NCI-H187 (cell line): ENCODE measurements at regions not wholly inside any gene's neighbourhood (a gene's known extent, or its start where the extent isn't known, plus 50 kb on each side); places are given as distances from the start of the nearest gene placed in this dataset.

Experiments
- DNase-seq, 2 experiments: peaks; one replicate each; lab custom pipeline; 2025; lab: John Stamatoyannopoulos, UW

DNA sequence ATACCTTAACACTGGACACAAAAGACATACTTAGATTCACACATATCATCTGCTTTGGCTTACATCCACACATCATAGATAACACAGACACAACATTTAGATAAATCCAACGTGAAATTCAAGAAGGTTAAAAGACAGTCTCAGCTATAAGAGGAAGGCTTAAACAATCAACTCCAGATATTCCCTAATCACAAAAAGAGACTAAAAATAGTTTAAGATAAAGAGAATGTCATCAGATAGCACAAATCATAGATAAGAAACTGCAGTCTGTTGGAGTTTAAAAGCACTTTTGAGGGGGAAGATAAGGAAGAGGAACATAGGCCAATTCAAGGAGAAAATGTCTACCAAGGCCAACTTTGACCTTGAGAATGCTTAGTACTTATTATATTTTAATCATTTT lies 504.8 kb downstream of the JRKL start:
- DNase-seq, result no peak

DNA sequence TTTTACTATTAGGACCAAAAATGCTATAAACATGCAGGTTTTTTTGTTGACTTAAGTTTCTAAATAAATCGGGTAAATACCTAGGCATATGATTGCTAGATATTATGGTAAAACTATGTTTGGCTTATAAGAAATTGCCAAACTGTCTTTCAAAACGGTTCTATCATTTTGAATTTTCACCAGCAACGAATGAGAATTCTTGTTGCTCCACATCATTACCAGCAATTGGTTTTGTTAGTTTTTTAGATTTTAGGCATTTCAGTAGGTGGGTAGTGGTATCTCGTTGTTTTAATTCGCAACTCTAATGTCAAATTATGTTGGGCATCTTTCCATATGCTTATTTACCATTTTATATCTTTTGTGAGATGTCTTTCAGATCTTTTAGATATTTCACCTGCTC lies 510.2 kb downstream of the JRKL start:
- no peak for DNase-seq

DNA sequence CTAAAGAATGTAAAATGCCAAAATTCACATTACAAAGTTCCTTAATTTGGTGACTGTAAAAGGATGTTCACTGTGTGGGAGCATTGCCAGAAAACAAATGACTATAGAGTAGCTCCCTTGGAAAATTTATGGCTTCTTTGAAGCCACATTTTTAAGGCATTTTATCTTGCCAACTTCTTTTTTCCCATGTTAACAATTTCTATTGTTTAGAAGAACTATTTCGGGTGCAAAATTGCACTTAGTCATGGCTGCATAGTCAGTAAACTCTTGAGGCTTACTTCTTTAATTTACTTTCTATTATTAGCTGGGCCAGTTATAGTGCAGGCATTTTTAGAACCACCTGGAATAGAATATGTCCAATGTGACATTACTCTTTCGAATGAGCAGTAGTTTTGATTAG lies 515.3 kb downstream of the JRKL start:
- DNase-seq, result no peak

DNA sequence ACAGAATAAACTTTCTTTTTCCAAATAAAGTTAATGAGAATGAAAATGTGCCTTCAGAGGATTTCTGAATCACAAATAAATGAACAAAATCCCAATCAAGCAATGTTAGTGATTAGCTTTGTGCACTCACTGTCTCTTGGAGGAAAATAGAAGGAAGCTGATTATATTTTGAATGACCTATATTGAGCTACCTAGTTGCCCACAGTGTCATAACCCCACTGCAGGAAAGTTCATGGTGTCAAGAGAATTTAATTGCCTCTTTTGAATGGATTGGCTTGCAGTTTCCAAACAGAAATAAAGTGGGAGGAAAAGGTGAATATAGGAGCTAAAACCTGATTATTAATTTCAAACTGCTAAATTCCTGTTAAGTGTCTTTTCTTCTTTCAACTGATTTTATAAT lies 515.9 kb downstream of the JRKL start:
- no peak for DNase-seq

DNA sequence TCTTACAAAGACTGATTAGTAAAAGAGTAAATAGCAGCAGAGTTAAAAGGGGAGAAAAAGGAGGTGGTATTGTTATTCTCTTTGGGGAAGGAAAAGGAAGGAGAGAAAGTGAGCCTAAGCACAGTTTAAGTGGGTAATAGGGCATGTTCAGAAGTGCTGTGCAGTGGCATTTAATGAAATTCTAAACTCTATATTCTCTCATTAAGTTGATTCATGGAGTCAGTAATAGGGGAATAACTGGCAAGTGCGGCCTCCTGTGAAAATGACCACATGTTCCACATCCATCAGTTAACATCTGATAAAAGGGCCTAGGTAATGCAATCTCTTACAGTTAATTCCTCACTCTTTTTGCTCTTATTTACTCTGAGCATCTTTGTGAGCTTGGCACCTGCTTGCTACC lies 516.7 kb downstream of the JRKL start:
- DNase-seq, result no peak

GRCh38 chr11:96925862-96926261 lies 536.0 kb downstream of the JRKL start:
- DNase-seq, result no peak

DNA sequence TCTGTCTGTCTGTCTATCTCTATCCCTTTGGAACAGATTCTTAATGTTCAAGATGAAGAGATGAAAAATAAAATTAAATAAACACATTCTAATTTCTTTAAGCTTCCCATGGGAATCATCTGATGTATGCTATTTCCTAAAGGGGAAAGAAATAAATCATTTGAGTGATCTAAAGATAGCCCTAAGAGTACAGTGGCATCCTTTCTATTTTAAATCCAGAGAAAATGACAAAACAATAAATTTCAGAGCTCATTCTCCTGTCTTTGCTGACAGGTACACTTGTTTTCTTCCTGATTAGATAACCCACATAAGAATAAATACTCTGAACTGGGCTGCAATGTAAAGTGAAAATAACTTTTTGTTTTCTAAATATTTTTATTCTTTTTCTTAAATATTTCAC lies 550.4 kb downstream of the JRKL start:
- no peak for DNase-seq

DNA sequence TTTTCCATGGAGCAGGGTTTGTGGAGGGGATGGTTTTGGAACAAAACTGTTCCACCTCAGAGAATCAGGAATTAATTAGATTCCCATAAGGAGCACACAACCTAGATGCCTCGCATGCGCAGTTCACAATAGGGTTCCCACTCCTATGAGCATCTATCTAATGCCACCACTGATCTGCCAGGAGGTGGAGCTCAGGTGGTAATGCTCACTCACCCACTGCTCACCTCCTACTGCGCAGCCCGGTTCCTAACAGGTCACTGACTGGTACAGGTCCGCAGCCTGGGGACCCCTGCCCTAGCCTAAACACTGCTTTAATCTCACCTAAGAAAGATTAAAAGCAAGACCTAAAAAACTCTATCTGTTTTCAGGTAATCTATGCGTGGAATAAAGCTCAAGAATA lies 553.0 kb downstream of the JRKL start:
- no peak for DNase-seq

DNA sequence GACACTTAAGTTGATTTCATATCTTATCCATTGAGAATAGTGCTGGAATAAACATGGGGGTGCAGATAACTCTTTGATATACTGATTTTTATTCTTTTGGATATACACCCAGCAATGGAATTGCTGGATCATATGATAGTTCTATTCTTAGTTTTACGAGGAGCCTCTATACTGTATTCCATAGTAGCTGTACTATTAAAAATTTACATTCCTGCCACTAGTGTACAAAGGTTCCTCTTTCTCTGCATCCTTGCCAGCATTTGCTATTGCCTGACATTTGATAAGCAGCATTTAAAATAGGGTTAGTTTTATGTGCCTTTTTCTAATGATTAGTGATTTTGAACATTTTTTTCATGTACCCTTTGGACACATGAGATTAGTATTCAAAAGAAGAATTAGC lies 554.2 kb downstream of the JRKL start:
- no peak for DNase-seq

DNA sequence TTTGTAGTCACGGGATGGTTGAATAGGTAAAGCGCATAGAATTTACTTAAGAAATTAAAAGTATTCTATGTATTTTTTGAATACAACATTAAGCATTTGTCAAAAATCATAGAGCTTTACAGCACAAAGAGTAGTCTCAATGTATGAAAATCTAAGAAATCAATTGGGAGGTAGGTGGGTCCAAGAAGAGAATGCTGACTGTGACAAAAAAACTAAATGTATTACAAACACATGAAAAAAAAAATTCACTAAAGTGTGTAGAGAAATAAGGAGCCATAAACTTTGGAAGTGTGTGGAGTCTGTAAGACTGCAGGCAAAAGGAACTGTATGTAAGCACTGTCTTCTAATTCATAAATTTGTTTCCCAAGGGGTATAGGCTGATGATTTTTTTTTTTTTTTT lies 558.3 kb downstream of the JRKL start:
- no peak for DNase-seq

- DNase-seq, result no peak
These were observed 559.7 kb downstream of the JRKL start for GRCh38 chr11:96949464-96949863.

GRCh38 chr11:96954587-96955242 lies 564.9 kb downstream of the JRKL start:
- no peak for DNase-seq

GRCh38 chr11:96960476-96960875 lies 570.7 kb downstream of the JRKL start:
- no peak for DNase-seq

- DNase-seq, result no peak
These were observed 571.1 kb downstream of the JRKL start for GRCh38 chr11:96960926-96961325.

DNA sequence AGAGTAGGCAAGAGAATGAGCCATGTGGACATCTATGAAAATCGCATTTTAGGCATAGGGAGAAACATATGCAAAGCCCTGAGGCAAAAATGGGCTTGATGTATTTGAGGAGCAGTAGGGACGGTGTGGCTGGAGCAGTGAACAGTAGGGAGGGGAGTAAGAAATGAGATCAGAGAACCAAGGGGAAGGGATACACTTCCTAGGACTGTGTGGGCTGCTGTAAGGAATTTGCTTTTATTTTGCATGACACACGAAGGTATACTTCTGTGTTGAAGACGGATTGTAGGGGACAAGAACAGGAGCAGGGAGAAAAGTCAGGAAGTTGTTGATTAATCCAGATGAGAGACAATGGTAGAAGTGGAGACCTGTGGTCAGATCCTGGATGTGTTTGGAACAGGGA lies 572.1 kb downstream of the JRKL start:
- DNase-seq, result no peak

DNA sequence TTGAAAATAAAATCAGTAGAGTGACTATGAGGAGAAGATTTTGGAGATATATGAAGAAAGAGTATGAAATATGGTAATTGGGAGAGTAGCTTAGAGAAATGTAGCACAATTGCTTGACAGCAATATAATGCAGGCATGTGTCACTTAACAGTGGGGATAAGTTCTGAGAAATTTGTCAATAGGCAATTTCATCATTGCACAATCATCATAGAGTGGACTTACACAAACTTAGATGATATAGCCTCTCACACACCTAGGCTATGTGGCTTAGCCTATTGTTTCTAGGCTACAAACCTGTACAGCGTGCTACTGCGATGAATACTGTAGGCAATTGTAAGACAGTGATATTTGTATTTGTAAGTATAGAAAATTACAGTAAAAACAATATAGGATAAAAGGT lies 573.6 kb downstream of the JRKL start:
- DNase-seq, result no peak

GRCh38 chr11:96964661-96965060 lies 574.8 kb downstream of the JRKL start:
- DNase-seq, result no peak

GRCh38 chr11:96967616-96968015 lies 577.8 kb downstream of the JRKL start:
- DNase-seq, result no peak

DNA sequence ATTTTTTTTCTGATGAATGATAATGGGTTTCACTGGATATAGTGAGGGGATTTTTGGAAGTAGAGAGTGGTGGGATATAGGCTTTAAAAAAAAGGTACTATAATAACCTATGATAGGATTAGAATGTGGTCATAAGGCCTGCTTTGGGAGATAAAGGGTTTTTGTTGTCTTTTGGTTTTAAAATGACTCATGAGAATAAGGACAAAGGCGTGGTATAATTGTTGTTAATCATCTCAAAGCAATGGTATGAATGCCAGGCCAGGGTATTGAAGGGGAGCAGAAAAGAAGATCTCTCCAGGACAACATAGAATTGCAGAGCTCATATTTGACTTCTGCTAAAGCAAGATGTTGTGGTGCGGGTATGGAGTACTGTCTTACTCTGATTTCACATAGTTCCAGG lies 579.4 kb downstream of the JRKL start:
- no peak for DNase-seq

- no peak for DNase-seq
These were observed 588.9 kb downstream of the JRKL start for GRCh38 chr11:96978751-96979150.

DNA sequence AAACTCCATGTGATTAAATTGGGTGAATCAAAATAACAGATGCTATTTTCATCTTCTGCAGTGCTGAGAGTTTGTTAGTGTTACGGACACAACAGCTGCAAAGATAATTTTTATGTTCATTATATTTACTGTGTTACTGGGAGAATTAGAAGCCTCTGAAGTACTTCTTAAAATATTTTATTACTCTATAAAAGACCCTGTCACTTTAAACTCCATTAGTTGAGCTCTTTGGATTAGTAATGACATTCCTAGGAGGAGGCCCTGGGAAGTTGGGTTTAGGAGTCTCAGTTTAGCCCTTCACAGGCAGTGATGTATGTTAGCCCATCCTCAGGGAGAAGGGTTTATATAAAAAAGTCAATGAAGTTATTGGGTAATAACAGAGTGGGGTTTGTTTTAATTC lies 596.7 kb downstream of the JRKL start:
- no peak for DNase-seq

GRCh38 chr11:96990914-96991313 lies 601.1 kb downstream of the JRKL start:
- DNase-seq, result no peak

DNA sequence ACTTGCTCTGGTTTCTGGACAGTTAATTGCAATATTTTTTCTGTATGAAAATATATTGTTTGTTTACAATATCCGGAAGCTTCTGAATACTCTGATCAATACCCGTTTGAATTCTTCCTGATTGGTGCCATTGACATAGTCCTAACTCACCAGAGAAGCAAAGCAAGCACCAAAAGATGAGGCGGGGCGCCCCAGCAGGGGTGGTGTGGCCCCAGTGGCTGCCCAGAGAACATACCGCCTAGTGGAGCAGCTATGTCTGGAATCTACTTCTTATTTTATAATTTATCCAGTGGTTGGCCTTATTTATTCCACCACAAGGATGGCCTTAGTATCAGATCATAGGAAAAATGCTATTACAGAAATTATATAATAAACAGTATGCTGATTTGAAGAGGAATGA lies 610.7 kb downstream of the JRKL start:
- no peak for DNase-seq

DNA sequence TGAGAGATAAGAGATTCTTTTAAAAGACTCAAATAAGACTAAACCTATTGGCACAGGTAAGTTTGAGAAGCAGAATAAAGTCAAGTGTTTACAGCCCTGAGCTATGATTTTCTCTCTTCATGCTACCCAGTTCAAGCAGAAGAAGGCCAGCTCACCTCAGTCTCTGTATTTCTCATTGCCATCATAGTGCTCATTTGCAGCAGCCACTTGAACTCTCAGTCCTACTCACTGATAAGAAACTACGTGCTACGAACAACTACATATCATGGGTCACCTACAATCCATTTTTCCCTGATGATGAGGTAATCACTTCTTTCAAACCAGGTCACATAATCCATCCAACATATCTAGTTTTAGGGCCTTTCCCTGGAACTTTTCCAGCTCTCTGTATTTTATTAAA lies 617.5 kb downstream of the JRKL start:
- no peak for DNase-seq

DNA sequence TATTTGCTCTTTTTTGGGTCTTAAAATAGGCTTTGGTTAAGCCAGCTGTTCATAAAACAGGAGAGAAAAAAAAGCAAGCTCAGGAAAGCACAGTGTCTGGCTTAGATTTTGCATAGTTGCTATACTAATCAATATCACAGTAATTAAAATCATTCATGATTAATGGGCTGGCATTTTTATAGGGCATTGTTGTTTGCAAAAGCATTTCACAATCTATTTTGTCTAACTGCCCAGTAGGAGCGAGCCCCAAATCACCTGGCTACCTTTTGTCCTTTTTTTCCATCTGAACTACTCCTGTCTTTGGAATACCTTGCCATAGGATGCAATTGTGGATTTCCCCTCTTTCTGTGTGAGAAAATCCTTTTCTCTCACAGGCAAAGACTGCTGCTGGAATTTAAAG lies 619.8 kb downstream of the JRKL start:
- no peak for DNase-seq
